ENCODE measurements at regions not wholly inside any gene's neighbourhood (a gene's known extent, or its start where the extent isn't known, plus 50 kb on each side); places are given as distances from the start of the nearest gene placed in this dataset.

DNA sequence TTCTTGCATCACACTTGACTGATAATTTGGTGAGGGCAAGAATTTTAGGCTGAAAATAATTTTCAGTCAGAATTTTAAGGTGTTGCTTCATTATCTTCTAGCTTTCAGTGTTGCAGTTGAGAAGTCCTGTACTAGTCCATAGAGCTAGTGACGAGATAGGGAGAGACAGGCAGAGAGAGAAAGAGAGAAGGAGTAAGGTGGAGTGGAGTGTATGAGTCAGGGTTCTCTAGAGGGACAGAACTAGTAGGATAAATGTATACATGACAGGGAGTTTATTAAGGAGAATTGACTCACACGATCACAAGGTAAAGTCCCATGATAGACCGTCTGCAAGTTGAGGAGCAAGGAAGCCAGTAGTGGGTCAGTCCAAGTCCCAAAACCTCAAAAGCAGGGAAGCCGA, 127.2 kb downstream of the UTP18 start:
- intact Hi-C loops (cut with micrococcal nuclease): no loop called here

DNA sequence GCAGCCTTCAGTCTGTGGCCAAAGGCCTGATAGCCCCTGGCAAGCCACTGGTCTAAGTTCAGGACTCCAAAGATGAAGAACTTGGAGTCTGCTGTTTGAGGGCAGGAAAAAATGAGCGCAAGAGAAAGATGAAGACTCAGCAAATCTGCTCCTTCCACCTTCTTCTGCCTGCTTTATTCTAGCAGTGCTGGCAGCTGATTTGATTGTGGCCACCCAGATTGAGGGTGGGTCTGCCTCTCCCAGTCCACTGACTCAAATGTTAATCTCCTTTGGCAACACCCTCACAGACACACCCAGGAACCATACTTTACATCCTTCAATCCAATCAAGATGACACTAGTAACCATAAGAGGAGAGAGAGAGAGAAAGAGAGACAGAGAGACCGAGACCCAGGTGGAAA, 127.6 kb downstream of the UTP18 start:
- intact Hi-C loops (cut with micrococcal nuclease): no loop called here

DNA sequence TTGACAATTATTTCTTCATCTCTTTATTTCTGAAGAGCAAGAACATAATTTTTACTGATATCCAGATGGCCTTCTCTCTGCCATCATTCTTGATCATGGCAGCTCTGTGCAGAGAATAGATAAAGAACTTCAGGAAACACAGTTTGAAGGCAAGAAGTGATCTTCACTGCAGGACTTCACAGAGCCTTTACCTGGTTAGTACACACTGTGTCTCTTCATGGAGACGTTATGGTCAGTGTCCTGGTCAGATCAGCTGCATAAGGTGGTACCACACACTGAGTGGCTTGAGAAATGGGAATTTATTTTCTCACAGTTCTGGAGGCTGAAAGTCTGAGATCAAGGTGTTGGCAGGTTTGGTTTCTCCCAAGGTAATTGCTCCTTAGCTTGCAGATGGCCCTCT, 129.5 kb downstream of the UTP18 start:
- intact Hi-C loops (cut with micrococcal nuclease): no loop called here

DNA sequence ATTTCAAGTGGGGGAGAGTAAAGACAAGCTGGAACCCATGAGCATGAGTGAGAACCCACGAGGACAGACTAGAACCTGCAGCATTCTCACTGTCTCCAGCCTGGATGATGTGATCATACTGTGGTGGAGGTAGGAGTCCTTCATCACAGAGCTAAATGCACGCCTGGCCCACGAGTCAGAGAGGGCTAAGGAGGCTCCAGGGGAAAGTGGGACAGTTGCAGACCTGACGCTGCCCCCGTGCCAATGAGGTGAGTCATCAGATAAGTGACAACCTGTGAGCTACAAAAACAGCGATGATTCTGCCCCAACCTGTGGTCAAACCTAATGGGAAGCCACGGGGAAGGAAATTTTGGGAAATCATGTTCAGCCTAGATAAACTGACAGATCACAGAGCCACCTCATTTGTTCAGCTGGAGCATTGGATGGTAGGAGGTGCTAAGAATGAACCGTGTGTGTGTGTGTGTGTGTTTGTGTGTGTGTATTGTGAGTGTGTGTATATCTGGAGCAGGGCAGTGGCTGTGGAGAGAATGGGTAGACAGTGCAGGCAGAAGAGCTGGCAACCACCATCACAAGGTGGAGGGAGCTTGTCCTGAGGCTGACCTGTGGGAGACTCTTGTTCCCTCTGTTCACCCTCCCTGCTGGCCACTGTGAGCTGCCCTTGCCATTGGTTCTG, 131.8 kb downstream of the UTP18 start:
- intact Hi-C loops (cut with micrococcal nuclease): no loop called here

DNA sequence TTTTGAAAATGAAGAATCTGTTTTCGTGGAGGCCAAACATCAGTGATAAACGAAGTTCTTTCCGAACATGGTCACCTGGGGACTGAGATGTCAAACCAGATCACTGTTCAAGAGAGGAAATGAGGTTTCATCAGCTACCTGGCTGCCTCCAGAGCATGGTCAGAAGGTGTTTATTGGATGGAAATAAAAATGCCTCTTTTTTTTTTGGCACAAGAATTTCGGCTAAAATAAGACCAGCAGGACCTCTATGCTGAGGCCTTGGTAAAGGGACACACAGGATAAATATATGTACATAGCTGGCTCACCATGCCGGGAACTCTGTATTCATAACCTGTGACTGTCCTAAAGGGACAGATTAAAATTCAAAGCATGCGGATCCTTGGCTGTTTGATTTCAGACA, 135.3 kb downstream of the UTP18 start:
- intact Hi-C loops (cut with micrococcal nuclease): no loop called here

DNA sequence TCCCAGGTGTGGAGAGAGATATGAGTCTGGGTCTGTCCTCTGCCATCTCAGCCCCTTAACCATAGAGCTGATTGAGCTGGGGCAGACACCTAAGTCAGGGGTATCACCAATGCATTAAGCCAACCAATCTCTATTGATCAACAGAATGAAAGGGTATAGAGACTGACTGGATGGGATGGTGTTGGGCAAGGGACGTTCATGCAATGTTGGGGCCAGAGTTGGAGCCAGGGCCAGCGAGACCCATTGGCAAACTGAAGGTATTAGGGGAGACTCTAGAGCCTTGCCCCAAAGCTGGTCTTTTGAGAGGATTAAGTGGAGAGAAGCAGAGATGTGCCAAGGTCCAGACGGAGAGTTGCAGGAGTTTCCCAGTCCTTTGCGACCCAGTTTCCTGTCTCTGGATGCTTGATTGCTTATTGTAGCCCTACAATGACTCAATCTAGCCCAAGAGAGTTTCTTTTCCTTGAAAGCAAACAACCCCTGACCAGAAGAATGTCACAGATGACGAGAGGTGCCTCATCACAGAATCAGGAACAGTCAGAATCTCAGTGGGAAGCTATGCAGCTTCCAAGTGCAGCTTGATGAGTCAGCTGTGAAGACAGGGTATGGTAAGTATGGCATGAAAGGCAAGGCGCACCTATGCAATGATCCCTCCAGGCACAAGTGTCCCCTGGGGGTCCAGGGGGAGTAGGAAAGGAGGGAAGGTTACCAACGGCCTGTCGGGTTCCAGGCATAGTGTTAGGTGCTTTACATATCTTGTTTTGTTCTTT, 137.2 kb downstream of the UTP18 start:
- intact Hi-C loops (cut with micrococcal nuclease): no loop called here

DNA sequence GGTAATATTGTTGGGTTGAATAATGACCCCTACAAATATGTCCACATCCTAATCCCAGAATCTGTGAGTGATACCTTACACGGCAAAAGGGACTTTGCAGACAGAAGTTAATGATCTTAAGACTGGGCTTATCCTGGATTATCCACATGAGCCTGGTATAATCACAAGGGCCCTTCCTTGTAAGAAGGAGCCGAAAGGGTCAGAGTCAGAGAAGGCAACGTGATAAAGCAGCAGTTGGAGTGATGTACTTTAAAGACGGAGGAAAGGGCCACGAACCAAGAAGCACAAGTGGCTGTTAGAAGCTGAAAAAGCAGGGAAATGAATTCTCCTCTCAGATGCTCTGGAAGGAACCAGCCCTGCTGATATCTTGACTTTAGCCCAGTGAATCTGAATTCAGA, 137.8 kb downstream of the UTP18 start:
- intact Hi-C loops (cut with micrococcal nuclease): no loop called here

DNA sequence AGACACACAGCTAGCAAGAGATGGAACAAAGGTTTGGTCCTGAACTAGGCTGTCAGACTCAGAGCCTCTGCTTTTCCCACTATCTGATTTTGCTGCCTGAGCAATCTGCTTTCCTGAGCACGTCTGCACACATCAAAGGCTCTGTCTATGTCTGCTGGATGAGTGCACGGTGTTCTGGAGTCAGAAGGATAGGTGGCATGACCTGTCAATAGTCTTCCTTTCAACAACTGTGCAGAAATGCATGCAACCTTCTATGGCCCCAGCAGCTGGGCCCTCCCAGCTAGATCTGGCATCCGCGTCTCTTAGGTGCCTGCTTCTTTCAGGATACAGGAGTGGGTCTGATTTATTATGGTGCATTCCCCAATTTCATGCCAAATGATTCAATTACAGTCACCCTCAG, 138.3 kb downstream of the UTP18 start:
- intact Hi-C loops (cut with micrococcal nuclease): no loop called here

DNA sequence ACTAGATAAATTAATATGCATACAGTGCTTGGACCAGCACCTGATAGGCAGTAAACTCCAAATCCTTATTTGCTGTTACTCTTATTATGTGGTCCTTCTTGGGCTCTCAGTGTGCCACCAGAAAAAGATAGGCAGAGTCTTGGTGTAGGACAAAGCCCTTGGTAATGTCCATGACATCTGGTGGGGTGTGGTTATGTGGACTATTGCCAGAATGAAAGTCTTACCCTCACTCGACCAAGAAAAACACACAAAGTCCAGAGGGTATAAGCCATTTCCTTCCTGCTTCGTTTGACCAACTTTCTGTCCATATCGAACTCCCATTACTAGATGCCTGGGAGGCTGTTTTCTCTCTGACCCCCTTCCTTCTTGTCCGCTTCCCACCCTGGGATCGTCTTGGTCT, 140.9 kb downstream of the UTP18 start:
- intact Hi-C loops (cut with micrococcal nuclease): no loop called here

DNA sequence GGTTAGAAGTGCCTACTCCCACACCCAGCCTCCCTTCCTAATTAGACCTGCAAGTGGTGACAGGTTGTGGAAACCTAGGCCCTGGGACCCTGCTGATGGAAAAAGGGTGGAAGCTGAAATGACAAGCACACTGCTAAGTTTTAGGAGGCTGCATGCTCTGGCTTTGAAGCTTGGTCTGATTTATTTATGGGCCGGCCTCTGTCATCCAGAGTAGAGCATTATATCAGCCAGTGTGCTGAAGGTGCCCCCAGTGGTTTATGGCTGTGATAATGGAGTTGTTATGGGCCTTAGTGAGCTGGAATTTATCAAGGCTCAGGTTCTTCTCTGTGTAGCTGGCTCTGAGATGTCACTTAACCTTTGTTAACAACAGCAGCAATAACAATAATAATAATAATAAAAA, 142.6 kb downstream of the UTP18 start:
- intact Hi-C loops (cut with micrococcal nuclease): no loop called here

DNA sequence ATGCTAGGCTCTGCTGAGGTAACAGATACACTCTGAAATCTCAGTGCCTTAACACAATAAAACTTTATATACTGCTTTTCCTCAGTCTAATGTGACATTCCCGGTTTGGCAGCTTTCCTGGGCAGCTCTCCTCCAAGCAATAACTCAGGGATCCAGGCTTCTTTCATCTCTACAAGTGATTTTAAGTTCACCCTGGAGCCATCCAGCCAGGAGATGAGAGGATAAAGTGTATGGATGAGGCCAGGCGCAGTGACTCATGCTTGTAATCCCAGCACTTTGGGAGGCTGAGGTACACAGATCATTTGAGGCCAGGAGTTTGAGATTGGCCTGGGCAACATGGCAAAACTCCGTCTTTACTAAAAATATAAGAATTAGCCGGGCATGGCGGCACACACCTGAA, 147.2 kb downstream of the UTP18 start:
- intact Hi-C loops (cut with micrococcal nuclease): no loop called here

DNA sequence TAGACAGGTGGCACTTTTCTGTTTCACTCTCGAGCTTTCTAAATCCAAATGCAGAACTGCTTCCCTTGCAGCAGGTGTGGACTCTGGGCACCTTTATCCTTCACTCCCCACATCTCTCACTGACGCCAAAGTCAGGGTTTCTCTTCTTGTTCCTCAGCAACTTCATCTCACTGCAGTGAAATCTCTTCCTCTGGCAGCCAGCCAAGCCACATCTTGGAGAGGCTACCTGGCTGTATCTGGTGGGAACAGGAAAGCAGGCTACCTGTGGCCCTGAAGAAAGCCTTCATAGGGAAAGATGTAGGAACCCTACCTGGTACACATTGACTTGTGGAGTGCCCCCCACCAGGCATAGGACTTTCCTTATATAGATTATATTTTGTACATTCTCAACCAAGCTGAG, 159.1 kb downstream of the UTP18 start:
- intact Hi-C loops (cut with micrococcal nuclease): no loop called here

DNA sequence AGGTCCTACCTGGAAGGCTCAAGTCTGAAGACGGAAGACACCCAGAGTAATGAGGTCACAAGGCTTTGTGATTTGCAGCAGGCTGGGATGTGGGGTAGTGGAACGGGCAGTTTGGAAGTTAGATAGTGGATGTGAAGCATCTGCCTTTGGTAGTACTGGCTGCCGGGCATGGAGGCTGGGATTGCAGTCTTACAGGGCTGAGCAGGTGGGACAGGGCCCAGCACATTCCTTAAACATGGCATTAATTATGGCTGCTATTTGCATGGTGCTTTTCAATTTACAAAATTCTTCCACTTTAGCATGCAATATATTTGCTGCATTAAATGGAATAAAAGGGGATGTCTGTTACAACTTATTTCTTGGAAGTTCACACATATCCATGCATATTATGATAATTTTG, 161.2 kb downstream of the UTP18 start:
- intact Hi-C loops (cut with micrococcal nuclease): no loop called here

DNA sequence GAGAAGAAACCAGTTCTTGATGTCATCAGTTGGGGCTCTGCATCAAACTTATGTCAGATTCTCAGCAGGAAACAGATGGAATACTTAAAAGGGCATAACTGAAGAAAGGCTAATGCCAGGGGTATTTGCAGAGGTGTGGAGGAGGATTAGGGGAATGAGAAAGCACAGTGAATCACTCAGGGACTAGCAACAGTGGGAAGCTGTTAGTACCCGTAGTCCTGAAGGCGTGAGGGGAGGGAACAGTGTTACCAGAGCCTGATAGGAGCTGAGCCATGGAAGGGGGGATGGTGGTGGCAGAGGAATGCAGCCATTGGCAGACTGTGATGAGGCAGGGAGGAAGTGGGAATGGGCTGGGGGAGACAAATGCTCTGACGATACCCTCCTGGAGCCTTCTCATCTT, 162.3 kb downstream of the UTP18 start:
- intact Hi-C loops (cut with micrococcal nuclease): no loop called here

DNA sequence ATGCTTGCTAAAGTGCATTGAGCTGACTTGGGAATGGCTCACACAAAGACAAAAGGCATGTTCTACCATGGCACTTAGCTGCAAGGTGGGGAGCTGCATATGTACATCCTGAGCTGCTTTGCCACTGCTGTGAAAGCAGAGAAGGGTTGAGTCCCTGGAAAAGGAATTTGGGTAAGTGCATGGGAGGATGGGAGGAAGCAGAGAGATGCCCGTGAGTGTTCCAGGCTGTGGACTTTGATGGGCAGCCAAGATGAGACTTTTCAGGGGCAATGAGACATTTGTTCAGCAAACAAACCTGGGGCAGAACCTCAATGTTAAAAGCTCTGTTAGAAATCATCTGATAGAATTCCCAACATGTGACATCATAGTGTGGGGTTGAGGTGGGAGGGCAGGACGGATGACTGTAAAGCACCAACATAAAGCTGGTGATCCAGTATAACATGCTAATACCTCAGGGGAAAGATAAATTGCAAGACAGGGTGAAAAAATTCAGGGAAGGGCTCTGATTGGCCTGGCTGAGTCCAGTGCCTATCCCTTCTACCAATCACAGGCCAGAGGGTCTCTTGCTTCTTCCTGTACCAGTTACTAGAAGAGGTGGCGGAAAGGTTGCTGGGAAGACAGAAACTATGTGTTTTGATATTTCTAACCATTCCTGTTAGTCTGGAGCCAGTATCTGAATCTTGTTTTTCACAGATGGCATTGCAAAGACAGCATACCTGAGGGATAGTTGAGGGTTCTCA, 163.2 kb downstream of the UTP18 start:
- intact Hi-C loops (cut with micrococcal nuclease): no loop called here

DNA sequence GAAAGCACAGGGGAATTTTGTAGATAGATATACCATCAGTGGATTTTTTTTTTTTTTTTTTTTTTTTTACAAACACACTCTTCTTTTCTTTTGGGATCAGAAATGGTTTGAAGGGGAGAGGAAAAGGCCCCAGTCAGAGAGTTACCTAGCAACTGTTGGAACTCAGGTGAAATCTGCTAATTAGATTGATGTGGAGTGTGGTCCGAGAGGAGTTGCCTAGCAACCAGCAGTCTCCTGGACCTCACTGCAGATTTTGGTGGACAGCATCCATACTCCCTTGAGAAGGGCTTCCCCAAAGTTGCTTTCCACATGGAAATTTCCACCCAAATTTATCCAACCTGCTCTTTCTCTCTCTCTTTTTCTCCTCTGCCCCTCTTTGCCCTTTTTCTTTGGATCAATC, 165.4 kb downstream of the UTP18 start:
- intact Hi-C loops (cut with micrococcal nuclease): loop anchor here (5.0 kb wide), 1 partner anchor 558 kb away; the partner anchor contains the start of gene TOB1

DNA sequence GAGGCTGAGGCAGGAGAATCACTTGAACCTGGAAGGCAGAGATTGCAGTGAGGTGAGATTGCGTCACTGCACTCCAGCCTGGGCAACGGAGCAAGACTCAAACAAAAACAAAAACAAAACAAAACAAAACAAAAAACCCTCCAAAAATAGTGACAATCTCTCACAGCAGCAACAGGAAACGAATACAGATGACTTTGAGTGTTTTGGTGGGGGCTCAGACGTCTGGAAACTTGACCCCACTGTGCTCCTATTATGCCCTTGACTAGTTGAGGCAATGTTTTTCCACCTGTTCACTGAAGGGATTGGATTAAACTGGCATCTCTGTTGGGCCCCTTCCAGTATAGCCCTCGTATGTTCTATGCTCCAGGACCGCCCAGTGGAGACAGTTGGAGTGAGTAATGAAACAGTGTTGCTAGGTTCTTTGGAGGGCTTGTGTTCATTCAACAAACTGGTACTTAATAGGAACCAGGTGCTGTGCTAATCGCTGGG, 167.0 kb downstream of the UTP18 start:
- intact Hi-C loops (cut with micrococcal nuclease): loop anchor here (1.0 to 5.0 kb wide), 3 partner anchors 34 to 560 kb away; partner anchors contain the start of genes MBTD1, TOB1 and UTP18

DNA sequence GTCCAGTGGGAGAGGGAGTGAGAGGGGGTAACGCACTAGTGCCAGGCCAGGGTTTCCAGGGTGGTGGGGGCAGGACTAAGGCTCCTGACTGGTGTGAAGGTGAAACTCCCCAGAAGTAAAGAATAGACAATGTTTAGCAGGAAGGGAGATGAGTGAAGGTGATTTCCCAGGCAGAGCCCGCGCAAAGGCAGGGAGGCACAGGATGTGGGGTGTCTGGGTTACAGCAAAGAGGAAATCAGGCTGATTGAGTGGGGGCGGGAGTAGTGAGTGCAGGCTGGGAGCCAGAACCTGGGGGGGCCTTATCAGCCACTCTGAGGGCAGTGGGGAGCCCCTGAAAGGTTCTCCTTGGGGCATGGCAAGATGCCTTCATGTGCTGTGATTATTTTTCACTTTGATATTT, 167.5 kb downstream of the UTP18 start:
- intact Hi-C loops (cut with micrococcal nuclease): loop anchor here (1.0 to 5.0 kb wide), 3 partner anchors 33 to 561 kb away; partner anchors contain the start of genes MBTD1, TOB1 and UTP18

DNA sequence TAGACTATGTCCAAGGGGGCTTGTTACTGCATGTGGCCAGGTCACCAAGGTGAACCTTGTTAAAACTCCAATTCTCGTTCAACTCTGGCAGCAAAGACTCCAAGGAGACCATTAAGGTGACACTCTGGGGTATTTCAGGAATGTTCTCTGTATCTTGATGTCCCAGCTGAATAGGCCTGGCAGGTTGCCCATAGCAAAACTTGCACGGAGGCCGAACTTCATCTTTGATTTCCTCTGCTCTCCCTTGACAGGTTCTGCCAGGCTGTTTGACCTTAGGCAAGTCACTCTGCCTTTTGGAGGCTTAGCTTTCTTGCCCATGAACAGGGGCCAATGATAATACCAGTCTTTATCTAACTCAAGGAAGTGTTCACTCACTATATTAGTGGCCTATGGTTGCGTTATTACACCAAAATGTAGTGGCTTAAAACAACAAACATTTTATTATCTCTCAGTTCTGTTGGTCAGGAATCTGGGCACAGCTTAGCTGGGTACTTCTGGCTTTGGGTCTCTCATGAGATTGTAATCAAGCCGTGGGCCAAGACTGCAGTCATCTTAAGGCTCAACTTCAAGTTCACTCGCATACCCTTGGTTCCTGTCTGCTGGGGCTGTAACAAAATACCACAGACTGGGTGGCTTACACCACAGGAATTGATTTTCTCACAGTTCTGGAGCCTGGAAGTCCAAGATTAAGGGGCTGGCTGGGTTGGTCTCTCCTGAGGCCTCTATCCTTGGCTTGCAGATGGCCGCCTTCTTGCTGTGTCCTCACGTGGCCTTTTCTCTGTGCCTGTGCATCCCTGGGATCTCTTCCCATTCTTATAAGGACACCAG, 168.5 kb downstream of the UTP18 start:
- intact Hi-C loops (cut with micrococcal nuclease): loop anchor here (5.0 kb wide), 1 partner anchor 562 kb away; the partner anchor contains the start of gene TOB1

DNA sequence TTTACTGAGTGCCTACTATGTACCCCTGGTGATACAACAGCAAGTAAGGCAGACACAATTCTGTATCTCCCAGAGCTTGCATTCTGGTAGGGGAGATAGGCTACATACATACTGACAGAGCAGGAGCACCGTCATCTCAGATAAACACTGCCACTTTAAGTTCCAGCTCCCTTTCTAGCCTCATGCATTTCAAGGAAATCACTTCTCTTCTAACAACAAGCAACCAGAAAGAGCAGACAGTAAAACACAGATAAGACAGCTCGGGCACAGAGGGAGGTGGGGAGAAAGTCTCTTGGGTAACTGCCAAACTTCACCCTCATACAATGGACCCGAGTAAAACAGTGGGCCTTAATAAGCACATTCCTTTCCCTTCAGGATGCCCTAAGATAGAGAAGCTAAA, 169.6 kb downstream of the UTP18 start:
- intact Hi-C loops (cut with micrococcal nuclease): loop anchor here (2.0 to 5.0 kb wide), 2 partner anchors 57 to 563 kb away; partner anchors contain the start of gene TOB1

DNA sequence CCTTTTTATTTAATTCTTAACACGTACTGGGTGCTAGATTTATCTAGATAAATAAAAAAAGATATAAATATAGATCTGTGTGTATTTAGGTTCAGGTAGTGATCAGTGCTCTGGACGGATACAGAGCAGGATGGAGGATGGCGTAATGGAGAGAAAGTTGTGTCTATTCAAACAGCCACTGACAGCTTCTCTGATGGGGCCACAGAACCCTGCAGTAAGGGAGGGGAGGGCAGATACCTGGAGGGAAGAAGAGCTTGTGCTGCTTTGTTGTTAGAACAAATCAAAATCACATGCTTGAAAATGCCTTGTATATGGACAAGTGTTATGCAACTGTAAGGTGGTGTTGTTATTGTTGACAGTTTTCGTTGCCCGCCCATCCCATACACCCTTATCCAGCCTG, 170.2 kb downstream of the UTP18 start:
- intact Hi-C loops (cut with micrococcal nuclease): loop anchor here (2.0 kb wide), 1 partner anchor 58 kb away; no protein-coding TSS in a partner anchor

All from T-helper 1 cell treated with Interleukin-12 subunit alpha and Interleukin-12 subunit beta and Interleukin-4 antibody, amounts not matched to agents 30 ng/mL and 1 ng/mL, for 36 hours (primary cell).